DND-41 (cell line): ENCODE measurements at regions not wholly inside any gene's neighbourhood (a gene's known extent, or its start where the extent isn't known, plus 50 kb on each side); places are given as distances from the start of the nearest gene placed in this dataset.

ENCODE experiments used
- ATAC-seq: fragments of 200-7000 bp; cut with Tn5 transposase; 3 replicates; pipeline ENCODE4 v1.9.1; 2021; ENCODE audit warnings: low read depth; ENCODE audit not compliant: insufficient read depth
- DNase-seq: peaks from one replicate; pipeline ENCODE4 v3.0.0-alpha.2; 2020
- H2AFZ ChIP-seq: 2 replicates; pipeline ENCODE4 v1.6.0; 2012; ENCODE audit warnings: low read depth, low read length
- H3K27ac ChIP-seq: 2 replicates; pipeline ENCODE4 v1.5.1; 2012; ENCODE audit warnings: low read length, inconsistent platforms
- H3K27me3 ChIP-seq: fragments of 200-600 bp; sonication (generic); 2 replicates; pipeline ENCODE4 v1.6.0; 2012; ENCODE audit warnings: low read length, mild to moderate bottlenecking, inconsistent platforms; ENCODE audit not compliant: insufficient read depth, poor library complexity
- H3K36me3 ChIP-seq: 2 replicates; pipeline ENCODE4 v1.5.1; 2012; ENCODE audit warnings: low read length, inconsistent platforms; ENCODE audit not compliant: insufficient read depth
- H3K4me1 ChIP-seq: 2 replicates; pipeline ENCODE4 v1.5.1; 2012; ENCODE audit warnings: mild to moderate bottlenecking, low read length; ENCODE audit not compliant: insufficient read depth
- H3K4me2 ChIP-seq: 2 replicates; pipeline ENCODE4 v1.6.0; 2012; ENCODE audit warnings: mild to moderate bottlenecking, moderate library complexity, low read length, inconsistent platforms; ENCODE audit not compliant: insufficient read depth
- H3K4me3 ChIP-seq, 2 experiments: fragments of 200-600 bp in 1 of 2; shearing (Covaris generic) in 1 of 2; 2 replicates each; pipeline ENCODE4 v1.5.1; 2012 to 2016; ENCODE audit warnings: inconsistent platforms in 2 of 2, low read length in 2 of 2, mild to moderate bottlenecking in 2 of 2, low read depth in 1 of 2, moderate library complexity in 1 of 2
- H3K79me2 ChIP-seq: 2 replicates; pipeline ENCODE4 v1.6.0; 2012; ENCODE audit warnings: low read length, inconsistent platforms; ENCODE audit not compliant: insufficient read depth
- H3K9ac ChIP-seq: 2 replicates; pipeline ENCODE4 v1.6.0; 2012; ENCODE audit warnings: low read depth, mild to moderate bottlenecking, inconsistent platforms, low read length, moderate library complexity
- H3K9me3 ChIP-seq: 2 replicates; pipeline ENCODE4 v1.5.1; 2012; ENCODE audit warnings: low read length, moderate library complexity, mild to moderate bottlenecking, inconsistent platforms; ENCODE audit not compliant: insufficient read depth, severe bottlenecking
- H4K20me1 ChIP-seq: 2 replicates; pipeline ENCODE4 v1.6.0; 2012; ENCODE audit warnings: low read length; ENCODE audit not compliant: insufficient read depth
- EZH2 ChIP-seq: IDR thresholded peaks from 3 replicates; pipeline ENCODE4 v1.6.1; 2012; ENCODE audit warnings: borderline replicate concordance, low read depth, mild to moderate bottlenecking, moderate library complexity, low read length, inconsistent platforms; ENCODE audit not compliant: severe bottlenecking
- TF ChIP-seq, protein P1 (sequence below): IDR thresholded peaks from 2 replicates; pipeline ENCODE4 v1.5.1; 2012; ENCODE audit warnings: borderline replicate concordance, low read length, moderate library complexity, mild to moderate bottlenecking; ENCODE audit not compliant: poor library complexity, severe bottlenecking; ENCODE audit errors: extremely low read depth

- Histone ChIP-seq H3K27me3 (no peaks in the 10 kb centered on the region), H3K27ac (no peak overlapping the region), H3K4me3 (no peak overlapping the region), H3K9ac (no peak overlapping the region), H3K36me3 (no peaks in the 10 kb centered on the region), H3K4me1 (no peaks in the 10 kb centered on the region), H3K4me2 (no peak overlapping the region), H4K20me1 (no peaks in the 10 kb centered on the region), H3K79me2 (no peaks in the 10 kb centered on the region), H3K9me3 (no peaks in the 10 kb centered on the region), H2AFZ (no peak overlapping the region)
- TF ChIP-seq EZH2, result no peak
- TF ChIP-seq, protein P1, sequence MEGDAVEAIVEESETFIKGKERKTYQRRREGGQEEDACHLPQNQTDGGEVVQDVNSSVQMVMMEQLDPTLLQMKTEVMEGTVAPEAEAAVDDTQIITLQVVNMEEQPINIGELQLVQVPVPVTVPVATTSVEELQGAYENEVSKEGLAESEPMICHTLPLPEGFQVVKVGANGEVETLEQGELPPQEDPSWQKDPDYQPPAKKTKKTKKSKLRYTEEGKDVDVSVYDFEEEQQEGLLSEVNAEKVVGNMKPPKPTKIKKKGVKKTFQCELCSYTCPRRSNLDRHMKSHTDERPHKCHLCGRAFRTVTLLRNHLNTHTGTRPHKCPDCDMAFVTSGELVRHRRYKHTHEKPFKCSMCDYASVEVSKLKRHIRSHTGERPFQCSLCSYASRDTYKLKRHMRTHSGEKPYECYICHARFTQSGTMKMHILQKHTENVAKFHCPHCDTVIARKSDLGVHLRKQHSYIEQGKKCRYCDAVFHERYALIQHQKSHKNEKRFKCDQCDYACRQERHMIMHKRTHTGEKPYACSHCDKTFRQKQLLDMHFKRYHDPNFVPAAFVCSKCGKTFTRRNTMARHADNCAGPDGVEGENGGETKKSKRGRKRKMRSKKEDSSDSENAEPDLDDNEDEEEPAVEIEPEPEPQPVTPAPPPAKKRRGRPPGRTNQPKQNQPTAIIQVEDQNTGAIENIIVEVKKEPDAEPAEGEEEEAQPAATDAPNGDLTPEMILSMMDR, result no peak
- no peak for ATAC-seq
- no peak for DNase-seq
Observed at GRCh38 chr2:133819906-133820305, 251.6 kb upstream of the NCKAP5 start.

DNA sequence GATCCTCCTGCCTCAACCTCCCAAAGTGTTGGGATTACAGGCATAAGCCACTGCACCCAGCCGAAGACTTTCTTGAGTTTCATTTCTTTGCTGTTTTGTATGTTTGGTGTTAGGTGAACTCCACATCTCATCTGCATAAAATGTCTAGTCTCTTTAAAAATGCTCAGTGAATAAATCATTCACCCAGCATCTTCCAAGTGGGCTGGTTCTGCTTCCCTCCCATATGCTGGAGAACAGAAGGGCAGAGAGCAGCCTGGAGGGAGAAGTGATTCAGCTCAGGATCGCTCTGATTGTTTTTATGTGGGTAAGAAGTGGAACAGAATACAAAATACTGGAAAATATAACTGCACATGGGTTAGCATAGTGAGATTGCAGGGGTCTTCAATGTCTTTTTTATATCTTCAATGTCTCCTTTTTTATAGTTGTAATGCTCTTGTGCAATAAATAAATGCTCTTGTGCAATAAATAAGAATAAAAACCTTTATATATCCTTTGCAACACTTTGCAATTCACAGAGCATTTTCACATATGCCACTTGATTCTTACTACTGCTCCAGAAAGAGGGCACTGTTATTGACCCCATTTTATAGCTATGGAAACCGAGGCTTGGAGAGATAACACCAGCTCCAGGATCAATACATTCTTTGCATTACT is 253.0 kb upstream of the NCKAP5 start:
- no peaks in the 10 kb centered on the region for H4K20me1 ChIP-seq
- no peak for DNase-seq
- H3K27me3 ChIP-seq, result peaks cover 3% of the 10 kb centered on the region
- no peak for ATAC-seq
- TF ChIP-seq EZH2, result no peak
- TF ChIP-seq, protein P1, result no peak
- no peaks in the 10 kb centered on the region for H3K9me3 ChIP-seq
- H3K4me2 ChIP-seq, result no peak overlapping the region
- no peaks in the 10 kb centered on the region for H3K4me1 ChIP-seq
- H3K4me3 ChIP-seq, result no peak overlapping the region
- H3K27ac ChIP-seq, result no peak overlapping the region
- H3K9ac ChIP-seq, result no peak overlapping the region
- no peaks in the 10 kb centered on the region for H3K79me2 ChIP-seq
- H2AFZ ChIP-seq, result no peak overlapping the region
- no peaks in the 10 kb centered on the region for H3K36me3 ChIP-seq

DNA sequence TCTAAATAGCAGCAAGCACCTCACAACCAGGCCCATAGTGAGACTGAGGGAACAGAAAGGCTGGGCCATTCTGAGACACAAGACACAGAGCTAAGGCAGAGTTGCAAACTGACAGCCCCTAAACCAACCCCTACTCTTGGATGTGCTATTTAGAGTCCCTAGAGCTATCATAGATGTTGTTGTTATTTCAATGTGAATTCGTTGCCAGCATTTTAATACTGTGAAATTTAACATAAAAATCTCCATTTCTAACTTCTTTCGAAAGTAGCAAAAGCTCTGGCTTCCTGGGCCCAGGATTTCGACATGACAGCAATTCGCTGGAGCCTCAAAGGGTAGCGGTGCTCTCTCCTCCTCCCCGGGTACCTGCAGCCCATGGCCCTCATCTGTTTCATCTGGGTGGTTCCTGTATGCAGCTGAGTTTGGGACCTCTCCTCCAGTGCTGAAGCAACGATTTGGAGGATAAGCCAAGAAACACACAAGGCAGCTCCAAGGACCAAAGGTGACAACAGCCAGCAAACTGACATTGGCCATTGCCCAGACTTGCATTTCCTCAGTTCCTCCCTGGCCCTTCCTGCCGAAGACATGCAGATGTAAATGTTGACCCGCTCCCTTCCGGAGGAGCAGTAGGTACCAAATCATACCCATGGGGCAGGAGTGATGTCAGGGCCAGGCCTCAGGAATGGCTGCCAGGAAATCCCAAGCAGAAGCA is 254.4 kb upstream of the NCKAP5 start:
- H2AFZ ChIP-seq, result no peak overlapping the region
- ATAC-seq (no peak), DNase-seq (no peak)
- no peaks in the 10 kb centered on the region for H3K79me2 ChIP-seq
- TF ChIP-seq, protein P1, result no peak
- no peak for TF ChIP-seq EZH2
- no peaks in the 10 kb centered on the region for H3K9me3 ChIP-seq
- H3K4me2 ChIP-seq, result no peak overlapping the region
- H3K27ac ChIP-seq, result no peak overlapping the region
- H4K20me1 ChIP-seq, result no peaks in the 10 kb centered on the region
- H3K4me1 ChIP-seq, result no peaks in the 10 kb centered on the region
- no peak overlapping the region for H3K9ac ChIP-seq
- H3K27me3 ChIP-seq, result peaks cover 3% of the 10 kb centered on the region
- H3K36me3 ChIP-seq, result no peaks in the 10 kb centered on the region
- no peak overlapping the region for H3K4me3 ChIP-seq
